ENCODE measurements at regions not wholly inside any gene's neighbourhood (a gene's known extent, or its start where the extent isn't known, plus 50 kb on each side); places are given as distances from the start of the nearest gene placed in this dataset.

DNA sequence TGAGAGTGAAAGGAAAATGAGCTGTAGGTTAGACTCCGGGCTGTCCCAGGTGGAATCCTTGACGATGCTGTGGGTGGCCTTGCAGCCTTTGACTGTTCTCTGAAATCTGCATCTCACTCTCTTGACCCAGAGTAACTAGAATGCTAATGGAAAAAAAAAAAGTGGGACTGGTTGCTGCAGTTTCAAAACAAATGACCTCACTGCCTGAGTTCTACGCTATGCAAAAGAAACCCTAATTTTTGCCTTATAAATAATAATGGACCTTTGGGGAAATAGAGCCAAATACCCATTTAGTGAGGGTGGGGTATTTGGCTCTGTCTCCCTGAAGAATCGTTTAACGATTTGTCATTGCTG is 309.7 kb upstream of the C2CD4B start:
- no peak for DNase-seq

DNA sequence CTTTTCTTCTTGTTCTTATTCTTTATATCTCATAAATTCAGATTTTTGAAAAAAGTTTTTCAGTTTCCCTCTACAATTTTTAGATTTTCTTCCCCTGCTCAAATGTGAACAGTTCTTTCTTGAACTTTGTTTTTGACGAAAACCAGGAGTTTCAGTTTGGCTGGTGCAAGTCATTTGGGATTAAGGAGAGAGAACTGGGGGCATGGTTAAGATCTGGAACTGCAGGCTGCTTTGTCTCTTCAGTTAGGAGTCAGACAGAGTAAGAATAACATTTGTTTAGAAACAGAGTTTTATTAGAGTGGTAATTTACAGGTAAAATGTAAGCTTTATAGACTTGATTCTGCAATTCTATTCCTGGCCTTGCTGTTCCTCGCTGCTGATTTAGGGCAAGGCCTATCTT is 310.5 kb upstream of the C2CD4B start:
- no peak for DNase-seq

DNA sequence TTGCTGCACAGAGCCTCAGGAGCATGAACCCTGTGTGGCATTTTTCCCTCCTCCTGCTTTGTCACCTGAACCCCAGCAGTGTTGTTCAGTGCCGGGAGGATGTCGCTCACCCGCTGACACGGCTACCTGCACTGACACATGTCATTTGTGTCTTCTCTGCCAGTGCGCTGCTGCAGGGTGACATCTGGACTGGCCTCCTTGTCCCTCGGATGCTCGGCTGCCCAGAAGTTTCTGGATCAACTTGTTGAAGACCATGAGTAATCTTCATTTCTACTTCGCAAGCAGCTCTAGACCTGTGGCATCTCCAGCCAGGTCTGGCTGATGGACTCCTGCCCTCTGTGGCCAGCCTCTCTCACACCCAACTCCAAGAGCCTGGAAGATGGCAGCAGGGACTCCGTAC is 311.1 kb upstream of the C2CD4B start:
- DNase-seq, result no peak

- DNase-seq, result no peak
Measured at GRCh38 chr15:62477929-62478328, 312.8 kb upstream of the C2CD4B start.

GRCh38 chr15:62482785-62483429 is 317.8 kb upstream of the C2CD4B start:
- no peak for DNase-seq

DNA sequence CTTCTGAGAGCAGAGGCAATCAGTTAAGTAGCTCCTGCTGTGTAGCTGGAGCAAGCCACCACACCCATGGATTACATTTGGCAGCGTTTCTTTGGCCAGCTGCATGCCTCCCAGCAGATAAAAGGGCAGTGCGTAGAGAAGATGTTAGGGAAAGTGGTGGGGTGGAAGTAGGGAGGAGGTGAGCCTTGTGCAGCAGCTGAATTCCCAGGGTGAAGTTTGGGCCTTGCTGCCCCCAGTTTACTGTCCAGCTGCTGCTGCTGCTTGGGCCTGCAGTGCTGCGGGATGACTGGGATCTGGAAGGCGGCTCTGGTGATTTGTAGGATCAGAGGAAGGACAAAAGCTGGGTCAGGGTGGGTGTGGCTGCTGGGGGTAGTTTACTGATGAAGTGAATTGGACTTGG is 318.7 kb upstream of the C2CD4B start:
- no peak for DNase-seq

- no peak for DNase-seq
Measured at GRCh38 chr15:62485170-62485720, 320.2 kb upstream of the C2CD4B start.

GRCh38 chr15:62486041-62486440 is 321.0 kb upstream of the C2CD4B start:
- no peak for DNase-seq

DNA sequence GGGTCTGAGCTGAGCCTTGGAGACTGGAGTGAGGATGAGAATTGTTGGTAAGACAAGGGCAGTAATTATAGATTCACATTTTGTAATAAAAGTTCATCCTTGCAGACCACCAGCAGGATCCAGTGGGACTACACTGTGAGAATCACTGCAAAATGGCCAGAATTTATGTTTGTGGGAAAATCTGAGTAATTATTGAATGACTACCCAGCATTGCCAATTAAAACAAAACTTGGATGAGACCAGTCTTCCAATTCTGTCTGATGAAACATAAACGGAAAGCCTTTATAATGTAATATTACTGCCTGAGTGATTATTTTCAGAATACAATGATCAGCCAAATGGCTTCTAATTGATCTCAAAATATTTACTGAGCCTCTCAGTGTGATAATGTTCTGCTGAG is 323.3 kb upstream of the C2CD4B start:
- DNase-seq, result no peak

DNA sequence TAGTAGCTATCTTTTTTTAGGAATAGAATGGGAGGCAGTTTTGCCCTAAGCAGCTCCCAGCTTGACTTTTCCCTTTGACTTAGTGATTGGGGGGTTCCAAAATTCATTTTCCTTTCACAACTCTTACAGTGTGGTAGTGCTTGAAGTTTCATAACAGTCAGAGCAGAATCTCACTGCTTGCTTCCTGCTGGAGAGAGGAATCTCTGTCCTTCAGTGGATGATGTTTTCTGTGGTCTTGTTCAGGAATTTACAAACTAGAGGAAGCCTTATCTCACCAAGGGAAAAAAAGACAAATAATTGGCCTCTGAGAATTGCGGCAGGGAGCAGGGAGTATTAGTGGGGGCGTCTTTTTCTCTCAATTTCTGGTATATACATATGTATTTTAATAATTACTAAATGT is 326.6 kb upstream of the C2CD4B start:
- DNase-seq, result no peak

DNA sequence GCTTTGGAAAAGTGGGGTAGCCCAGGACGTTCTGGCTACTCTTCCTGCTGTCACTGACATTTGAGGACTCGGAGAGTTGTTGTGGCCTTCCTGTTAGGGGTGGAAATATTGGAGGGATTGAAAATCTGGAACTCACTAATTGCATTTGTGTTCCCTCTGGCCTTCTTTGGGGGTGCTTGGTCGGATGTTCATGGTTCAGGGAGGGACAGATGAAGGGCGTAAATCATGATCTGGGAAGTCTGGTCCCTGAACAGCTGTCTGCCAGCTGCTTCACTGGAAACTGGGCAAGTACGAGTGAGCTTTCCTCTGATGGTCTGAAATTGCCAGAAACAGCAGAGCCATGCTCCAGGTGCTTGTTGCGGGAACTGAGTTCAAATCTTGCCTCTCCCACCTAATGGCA is 327.8 kb upstream of the C2CD4B start:
- DNase-seq, result no peak

DNA sequence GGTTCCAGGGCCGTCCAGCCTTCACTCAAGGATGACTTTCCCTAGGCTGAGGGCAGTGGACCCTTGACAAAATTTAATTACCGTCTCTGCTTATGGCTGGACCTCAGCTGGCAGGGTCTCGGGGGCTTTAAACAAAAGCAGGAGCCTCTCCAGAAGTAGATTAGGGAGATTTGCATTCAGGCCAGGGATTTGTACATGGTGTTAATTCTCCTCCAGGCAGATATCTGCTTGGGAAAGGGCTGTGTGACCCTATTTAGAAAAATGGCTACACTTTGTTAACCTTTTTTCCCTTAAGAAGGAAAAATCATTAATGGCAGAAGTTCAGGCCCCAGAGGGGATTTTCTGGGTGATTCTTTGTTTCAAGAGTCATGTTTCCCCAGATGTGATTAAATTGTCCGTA is 329.1 kb upstream of the C2CD4B start:
- no peak for DNase-seq

GRCh38 chr15:62495670-62496614 is 330.9 kb upstream of the C2CD4B start:
- no peak for DNase-seq

DNA sequence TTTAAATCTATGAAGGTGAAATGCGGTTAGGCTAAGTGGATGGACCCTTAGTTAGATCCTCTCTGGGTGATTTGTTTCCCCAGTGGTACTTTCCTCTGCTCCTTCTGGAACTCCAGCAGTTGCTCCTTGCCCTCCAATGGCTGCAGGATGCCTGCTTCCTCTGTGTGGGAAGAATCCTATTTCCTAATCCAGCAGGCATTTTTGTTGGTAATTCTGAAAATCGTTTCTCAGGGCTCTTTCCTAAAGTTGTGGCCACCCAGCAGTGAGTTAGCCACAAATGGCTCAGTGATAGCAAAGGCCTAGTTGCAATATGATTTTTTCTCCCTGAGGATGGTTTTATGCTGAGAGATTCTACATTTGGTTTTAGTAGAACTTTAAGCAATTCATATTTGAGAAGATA is 332.3 kb upstream of the C2CD4B start:
- DNase-seq, result no peak

DNA sequence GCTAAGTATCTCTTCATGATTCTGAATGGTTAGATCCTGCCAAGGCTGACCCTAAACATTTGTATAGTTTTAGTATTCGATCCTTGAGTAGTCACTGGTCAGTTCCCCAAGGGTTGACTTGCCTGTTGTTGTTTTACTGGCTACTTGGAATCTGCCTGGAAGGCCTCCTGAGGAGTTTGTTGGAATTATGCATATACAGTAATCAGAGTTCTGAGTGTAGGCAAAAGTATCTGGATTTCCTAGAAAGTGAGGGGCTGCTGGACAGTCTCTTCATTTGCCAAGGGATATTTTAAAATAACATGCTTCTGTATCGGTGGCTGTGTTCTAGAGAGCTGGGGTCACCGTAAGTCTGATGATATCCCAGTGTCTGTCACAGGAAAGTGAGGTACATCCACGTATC is 333.2 kb upstream of the C2CD4B start:
- no peak for DNase-seq

DNA sequence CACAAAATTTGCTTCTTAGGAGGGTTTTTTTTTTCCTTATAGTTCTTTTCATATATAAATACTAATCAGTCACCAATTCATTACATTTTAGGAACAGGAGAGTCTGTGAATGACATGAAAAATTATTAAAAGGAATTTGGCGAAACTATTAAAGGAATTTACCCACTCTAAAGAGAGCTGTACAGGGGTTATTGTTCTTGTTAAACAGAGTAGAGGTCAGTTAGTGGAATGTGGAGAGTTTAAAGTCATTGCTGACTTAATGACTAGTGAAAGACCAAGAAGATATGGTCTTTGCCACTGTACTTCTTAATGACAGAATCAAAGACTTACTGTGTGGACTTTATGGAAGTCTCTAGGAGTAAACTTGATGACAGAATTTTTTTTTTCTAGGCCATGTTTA is 333.6 kb upstream of the C2CD4B start:
- no peak for DNase-seq

DNA sequence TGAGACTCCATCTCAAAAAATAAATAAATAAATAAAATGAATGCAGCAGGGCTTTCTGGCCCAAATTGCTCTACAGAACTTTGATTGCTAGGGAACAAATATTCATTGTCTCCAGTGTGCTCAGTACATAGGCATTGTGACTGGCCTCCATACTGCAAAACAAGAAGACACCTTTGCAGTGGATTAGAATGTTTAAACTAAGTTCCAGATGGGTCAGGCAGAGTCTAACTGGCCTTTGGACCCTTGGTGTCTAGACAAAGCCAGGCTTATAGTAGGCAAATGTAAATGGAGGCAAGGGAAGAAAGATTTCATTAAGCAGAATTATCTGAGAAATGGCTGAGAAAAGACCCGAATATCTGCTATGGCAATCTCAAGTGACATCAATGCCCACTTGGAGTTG is 335.2 kb upstream of the C2CD4B start:
- no peak for DNase-seq

DNA sequence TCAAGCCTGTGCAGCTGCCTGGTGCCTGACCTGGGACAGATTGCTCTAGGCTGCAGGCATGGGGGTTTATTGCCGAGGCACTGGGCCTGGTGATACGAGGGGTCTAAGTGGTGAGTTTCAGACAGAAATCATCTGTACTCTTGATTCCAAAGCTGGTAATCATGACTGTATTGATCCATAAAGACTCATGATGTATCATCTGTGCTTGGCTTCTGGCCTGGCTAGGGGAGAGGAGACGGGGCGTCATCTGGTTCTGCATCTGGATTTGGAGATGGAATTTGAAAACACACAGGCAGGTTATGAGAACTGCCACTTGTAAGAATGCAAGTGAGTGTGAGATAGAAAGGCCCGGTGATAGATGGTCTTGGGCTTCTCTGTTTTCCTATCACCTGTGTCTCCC is 337.4 kb upstream of the C2CD4B start:
- DNase-seq, result no peak

DNA sequence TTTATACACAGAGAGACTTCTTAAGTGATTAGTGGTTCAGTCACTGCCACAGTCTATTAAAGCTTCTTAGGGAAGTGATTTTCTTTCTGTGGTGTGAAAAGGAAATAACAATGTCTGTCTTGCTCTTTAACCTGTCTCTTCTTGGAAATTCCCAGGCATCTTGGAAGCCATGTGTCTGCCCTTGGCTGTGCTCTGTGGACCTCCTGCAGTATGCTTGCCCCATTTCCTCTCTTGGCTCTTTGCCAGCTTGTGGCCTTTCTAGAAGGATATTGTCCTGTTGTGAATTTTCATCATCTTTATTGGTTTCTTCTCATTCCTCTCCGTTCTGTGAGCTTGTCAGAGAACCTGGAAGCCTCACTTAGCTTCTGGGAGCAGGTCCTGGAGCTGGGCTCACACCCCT is 338.4 kb upstream of the C2CD4B start:
- DNase-seq, result peak; percentile 62

DNA sequence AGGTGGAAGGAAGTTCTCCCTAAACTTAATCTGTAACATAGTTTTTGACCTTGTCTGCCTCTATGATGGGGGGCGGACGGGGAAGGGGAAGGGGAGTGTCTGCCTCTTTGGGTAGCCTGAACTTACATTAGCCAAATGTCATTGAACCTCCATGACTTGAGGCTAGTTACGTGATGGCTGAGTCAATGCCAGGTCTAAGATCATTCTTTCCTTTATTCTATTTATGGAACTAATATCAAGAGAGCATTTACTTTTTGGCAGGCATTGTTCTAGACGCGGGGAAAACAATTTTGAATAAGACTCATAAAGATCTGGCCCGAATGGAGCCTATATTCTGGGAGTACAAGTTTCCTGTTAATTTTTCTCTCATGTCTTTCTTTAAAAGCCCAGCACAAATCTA is 340.7 kb upstream of the C2CD4B start:
- DNase-seq, result peak; percentile 7

DNA sequence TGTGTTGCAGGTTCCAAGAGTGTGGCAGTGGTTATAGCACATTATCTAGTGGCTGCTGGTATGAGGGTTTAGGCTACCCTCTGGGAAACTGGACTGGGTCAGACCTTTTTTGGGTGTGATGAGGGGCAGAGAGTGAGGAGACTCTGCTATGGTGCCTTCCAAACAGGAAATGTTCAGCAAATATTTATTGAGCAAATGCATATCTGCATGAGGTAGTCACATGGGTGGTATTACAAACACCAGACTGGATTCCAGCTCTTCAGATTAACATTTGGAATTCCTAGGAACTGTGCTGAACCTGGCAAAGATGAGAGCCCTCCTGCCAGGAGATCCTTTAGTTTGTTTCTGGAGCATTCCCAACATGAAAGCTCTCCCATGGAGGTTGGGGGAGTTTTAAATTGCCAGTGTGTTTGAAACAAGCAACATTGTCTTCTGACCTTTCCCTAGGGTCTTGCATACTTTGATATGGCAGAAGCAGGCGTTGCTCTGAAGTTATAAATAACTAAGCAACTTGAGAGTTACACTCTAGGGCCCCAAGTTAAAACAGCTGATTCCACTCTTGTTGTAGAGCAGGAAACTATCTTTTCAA is 341.2 kb upstream of the C2CD4B start:
- no peak for DNase-seq

- DNase-seq, result no peak
Measured at GRCh38 chr15:62509395-62509958, 344.4 kb upstream of the C2CD4B start.

DNA sequence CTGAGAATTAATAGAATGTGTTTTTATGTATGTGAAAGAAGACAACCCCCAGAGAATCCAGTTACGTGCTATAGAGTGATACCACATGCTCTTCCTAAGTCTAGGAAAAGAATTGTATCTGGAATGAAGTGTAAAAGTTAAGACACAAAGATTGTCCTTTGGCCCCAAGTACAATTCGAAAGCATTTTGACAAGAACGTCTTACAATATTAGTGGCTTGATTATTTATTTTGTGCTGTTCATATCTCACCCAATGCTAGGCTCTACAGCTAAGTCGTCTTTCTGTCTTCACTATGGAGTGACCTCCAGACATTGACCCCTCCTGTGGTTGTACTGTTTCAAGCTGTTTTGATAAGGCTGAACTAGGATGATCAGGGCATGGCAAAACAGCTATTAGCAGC is 345.7 kb upstream of the C2CD4B start:
- no peak for DNase-seq
